Thoracic aorta (tissue), 2 donors: ENCODE measurements at regions not wholly inside any gene's neighbourhood (a gene's known extent, or its start where the extent isn't known, plus 50 kb on each side); places are given as distances from the start of the nearest gene placed in this dataset.

Experiments used
- ATAC-seq: fragments of 150-250 bp; one replicate; pipeline ENCODE4 v1.8.0; 2017; ENCODE audit warnings: low read depth; ENCODE audit not compliant: insufficient number of reproducible peaks, low FRiP score
- DNase-seq: peaks from one replicate; pipeline ENCODE4 v3.0.0-alpha.2; 2020; ENCODE audit warnings: low spot score
- H3K27ac ChIP-seq, 2 donors: fragments of 200-600 bp; sonication (generic); 1 replicate in 1 of 2; 2 replicates in 1 of 2; pipeline ENCODE4 v1.5.1; 2016; ENCODE audit warnings: mild to moderate bottlenecking in 2 of 2, moderate library complexity in 2 of 2
- H3K27me3 ChIP-seq: fragments of 200-600 bp; sonication (generic); replicated peaks from 2 replicates; pipeline ENCODE4 v1.6.0; 2016; ENCODE audit warnings: mild to moderate bottlenecking; ENCODE audit not compliant: insufficient read depth
- H3K36me3 ChIP-seq: fragments of 200-600 bp; sonication (generic); one replicate; pipeline ENCODE4 v1.5.1; 2016
- H3K4me1 ChIP-seq, 2 donors: fragments of 200-600 bp; sonication (generic); 1 replicate in 1 of 2; 2 replicates in 1 of 2; pipeline versions ENCODE4 v1.5.1 to v1.6.0; 2016; ENCODE audit warnings: low read depth in 2 of 2, mild to moderate bottlenecking in 1 of 2; ENCODE audit not compliant: control insufficient read depth in 1 of 2
- H3K4me3 ChIP-seq: fragments of 200-600 bp; sonication (generic); 2 replicates; pipeline ENCODE4 v1.5.1; 2016; ENCODE audit warnings: mild to moderate bottlenecking
- H3K9me3 ChIP-seq: fragments of 200-600 bp; sonication (generic); 2 replicates; pipeline ENCODE4 v1.5.1; 2016
- CTCF ChIP-seq: fragments of 200-600 bp; sonication (generic); IDR thresholded peaks from one replicate; pipeline ENCODE4 v1.5.1; 2019; ENCODE audit warnings: antibody characterized with exemption

- H3K36me3 ChIP-seq: no peaks in the 10 kb centered on the region
- ATAC-seq (no peak), DNase-seq (no peak)
- TF ChIP-seq CTCF: no peak
- no peaks in the 10 kb centered on the region for H3K27me3 ChIP-seq
- no peak overlapping the region for H3K27ac ChIP-seq
- H3K4me3 ChIP-seq: no peak overlapping the region
- H3K9me3 ChIP-seq: no peaks in the 10 kb centered on the region
- no peaks in the 10 kb centered on the region for H3K4me1 ChIP-seq
Measured at GRCh38 chr10:128898133-128898915, 568.7 kb upstream of the MGMT start.

GRCh38 chr10:128898916-128899195 lies 568.2 kb upstream of the MGMT start:
- Histone ChIP-seq H3K27me3 (no peaks in the 10 kb centered on the region), H3K4me1 (no peaks in the 10 kb centered on the region), H3K4me3 (no peak overlapping the region), H3K27ac (no peak overlapping the region), H3K36me3 (no peaks in the 10 kb centered on the region), H3K9me3 (no peaks in the 10 kb centered on the region)
- no peak for TF ChIP-seq CTCF
- no peak for DNase-seq
- no peak for ATAC-seq

DNA sequence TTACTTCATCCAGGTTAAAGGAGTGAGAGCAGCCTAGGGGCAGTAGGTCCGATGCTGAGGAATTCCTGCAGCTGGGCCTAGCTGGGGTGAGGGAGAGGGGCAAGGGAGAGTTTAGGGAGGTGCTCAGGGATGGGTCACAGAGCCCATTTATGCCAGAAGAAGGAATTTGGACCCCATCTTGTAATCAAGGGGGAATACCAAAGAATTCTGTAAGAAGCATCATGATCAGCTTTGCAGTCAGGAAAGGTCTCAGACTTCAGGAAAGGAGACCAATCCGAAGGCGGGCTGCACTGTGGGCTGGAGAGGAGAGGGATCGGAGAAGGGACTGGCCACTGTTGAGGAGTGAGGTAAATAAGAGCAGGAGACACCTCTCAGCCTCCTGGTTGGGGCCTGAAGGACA lies 566.6 kb upstream of the MGMT start:
- Histone ChIP-seq H3K36me3 (no peaks in the 10 kb centered on the region), H3K27ac (no peak overlapping the region), H3K4me1 (no peaks in the 10 kb centered on the region), H3K9me3 (no peaks in the 10 kb centered on the region), H3K27me3 (no peaks in the 10 kb centered on the region), H3K4me3 (no peak overlapping the region)
- ATAC-seq (no peak), DNase-seq (no peak)
- no peak for TF ChIP-seq CTCF

DNA sequence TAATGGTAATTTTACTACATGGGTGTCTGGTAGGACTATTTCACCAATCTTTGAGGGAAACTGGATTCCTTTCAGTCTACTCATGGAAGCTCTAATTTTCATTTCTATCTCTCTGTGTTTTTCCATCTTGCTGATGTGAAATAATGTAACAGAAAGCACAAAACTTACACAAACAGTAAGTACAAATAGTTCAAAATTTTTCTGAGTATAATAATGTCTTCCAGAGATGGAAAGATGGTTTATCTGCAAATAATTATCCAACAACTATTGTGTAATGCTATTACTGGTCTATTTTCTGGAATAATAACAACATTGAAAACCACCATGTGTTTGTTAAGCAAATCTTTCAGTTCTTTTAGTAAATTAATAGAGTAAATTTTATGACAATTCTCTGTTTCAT lies 565.8 kb upstream of the MGMT start:
- no peaks in the 10 kb centered on the region for H3K9me3 ChIP-seq
- no peaks in the 10 kb centered on the region for H3K36me3 ChIP-seq
- ATAC-seq (no peak), DNase-seq (no peak)
- no peaks in the 10 kb centered on the region for H3K27me3 ChIP-seq
- no peak for TF ChIP-seq CTCF
- H3K4me1 ChIP-seq: no peaks in the 10 kb centered on the region
- H3K27ac ChIP-seq: no peak overlapping the region
- H3K4me3 ChIP-seq: no peak overlapping the region

- Histone ChIP-seq H3K4me1 (no peaks in the 10 kb centered on the region), H3K9me3 (no peaks in the 10 kb centered on the region), H3K27me3 (no peaks in the 10 kb centered on the region), H3K36me3 (no peaks in the 10 kb centered on the region), H3K4me3 (no peak overlapping the region), H3K27ac (no peak overlapping the region)
- TF ChIP-seq CTCF: no peak
- DNase-seq (no peak), ATAC-seq (no peak)
Measured at GRCh38 chr10:128902031-128902710, 564.9 kb upstream of the MGMT start.
